Ovary (tissue), 3 donors: ENCODE measurements at regions not wholly inside any gene's neighbourhood (a gene's known extent, or its start where the extent isn't known, plus 50 kb on each side); places are given as distances from the start of the nearest gene placed in this dataset.

Experiments used
- CTCF ChIP-seq, 3 donors: fragments of 450-650 bp in 2 of 3; fragments of 200-600 bp in 1 of 3; IDR thresholded peaks; one replicate each; pipeline versions ENCODE4 v1.5.1 to v1.8.0; 2016 to 2022; ENCODE audit warnings: antibody characterized with exemption in 3 of 3, mild to moderate bottlenecking in 1 of 3
- EP300 ChIP-seq: sonication (generic); formaldehyde crosslinking; IDR thresholded peaks from one replicate; pipeline ENCODE4 v1.6.1; 2017; ENCODE audit warnings: antibody characterized with exemption
- POLR2A ChIP-seq: fragments of 450-650 bp; IDR thresholded peaks from one replicate; pipeline ENCODE4 v1.6.1; 2017; ENCODE audit warnings: antibody characterized with exemption, mild to moderate bottlenecking, moderate library complexity
- donor health status: DM: no; HTN: no; CAD: no.

- TF ChIP-seq POLR2A (no peak), EP300 (no peak), CTCF (IDR thresholded peaks at IDR 0.05) (no peak)
Observed at GRCh38 chr11:121721961-121722360, 269.2 kb upstream of the SORL1-AS1 start.
